HG02884 (cell line): ENCODE measurements at regions not wholly inside any gene's neighbourhood (a gene's known extent, or its start where the extent isn't known, plus 50 kb on each side); places are given as distances from the start of the nearest gene placed in this dataset.
"Not testable (repeated sequence)": the region's sequence is repeated elsewhere in the genome, so short reads cannot be mapped to it uniquely, and the experiment has no call there.

ENCODE experiments used
- ATAC-seq: cut with Tn5 transposase; IDR thresholded peaks from one replicate; pipeline ENCODE4 v1.9.1; 2021; ENCODE audit warnings: mild to moderate bottlenecking, moderate library complexity; ENCODE audit not compliant: unreplicated experiment

- no peak for ATAC-seq
Observed at GRCh38 chr4:104010722-104011121, 290.9 kb upstream of the TACR3 start.

- not testable (repeated sequence) for ATAC-seq
Observed at GRCh38 chr4:104002318-104002717, 282.5 kb upstream of the TACR3 start.

- ATAC-seq: no peak
Observed at GRCh38 chr4:103998756-103999155, 279.0 kb upstream of the TACR3 start.

- no peak for ATAC-seq
Observed at GRCh38 chr4:103996637-103997036, 276.9 kb upstream of the TACR3 start.

GRCh38 chr4:103996064-103996463, 276.3 kb upstream of the TACR3 start:
- no peak for ATAC-seq

- no peak for ATAC-seq
Observed at GRCh38 chr4:103994059-103994458, 274.3 kb upstream of the TACR3 start.

GRCh38 chr4:103982454-103982853, 262.7 kb upstream of the TACR3 start:
- ATAC-seq: no peak

GRCh38 chr4:103948244-103949018, 228.6 kb upstream of the TACR3 start:
- no peak for ATAC-seq

- ATAC-seq: no peak
Observed at GRCh38 chr4:103947617-103948016, 227.8 kb upstream of the TACR3 start.

- ATAC-seq: not testable (repeated sequence)
Observed at GRCh38 chr4:103946621-103947268, 227.0 kb upstream of the TACR3 start.

GRCh38 chr4:103938488-103938887, 218.7 kb upstream of the TACR3 start:
- ATAC-seq: no peak

- ATAC-seq: no peak
Observed at GRCh38 chr4:103936653-103937145, 216.9 kb upstream of the TACR3 start.

- peak; percentile 95 for ATAC-seq
Observed at GRCh38 chr4:103934178-103934789, 214.5 kb upstream of the TACR3 start.

GRCh38 chr4:103928370-103928769, 208.6 kb upstream of the TACR3 start:
- ATAC-seq: no peak

- ATAC-seq: no peak
Observed at GRCh38 chr4:103923551-103923950, 203.8 kb upstream of the TACR3 start.

- ATAC-seq: no peak
Observed at GRCh38 chr4:103918214-103918613, 198.4 kb upstream of the TACR3 start.

- ATAC-seq: peak; percentile 85
Observed at GRCh38 chr4:103915224-103915869, 195.6 kb upstream of the TACR3 start.

GRCh38 chr4:103907414-103907813, 187.6 kb upstream of the TACR3 start:
- ATAC-seq: no peak

GRCh38 chr4:103904123-103904522, 184.3 kb upstream of the TACR3 start:
- ATAC-seq: no peak

GRCh38 chr4:103902730-103903129, 182.9 kb upstream of the TACR3 start:
- peak; percentile 47 for ATAC-seq

- no peak for ATAC-seq
Observed at GRCh38 chr4:103895876-103896465, 176.2 kb upstream of the TACR3 start.
